Ovary (tissue), 1 donor: ENCODE measurements at regions not wholly inside any gene's neighbourhood (a gene's known extent, or its start where the extent isn't known, plus 50 kb on each side); places are given as distances from the start of the nearest gene placed in this dataset. TPM values are rescaled to one million over a fixed set of nuclear protein-coding genes. Genes with fewer than 3 reads are reported as not detected.

Experiments used
- small RNA-seq: library from RNA; depleted of rRNA; stranded (forward); fragments of <200 nt; gene quantifications from one replicate; pipeline ENCODE3, GENCODE V24; 2016

Small RNA genes lying in the stretch of these regions (small RNA-seq; reads per million reads assigned to genes)
- not detected for gene RNU6-617P
